Left hindlimb (tissue), 1 donor: ENCODE measurements at regions not wholly inside any gene's neighbourhood (a gene's known extent, or its start where the extent isn't known, plus 50 kb on each side); places are given as distances from the start of the nearest gene placed in this dataset.

Source experiments
- DNase-seq: peaks from one replicate; pipeline ENCODE4 v3.0.0-alpha.2; 2018

DNA sequence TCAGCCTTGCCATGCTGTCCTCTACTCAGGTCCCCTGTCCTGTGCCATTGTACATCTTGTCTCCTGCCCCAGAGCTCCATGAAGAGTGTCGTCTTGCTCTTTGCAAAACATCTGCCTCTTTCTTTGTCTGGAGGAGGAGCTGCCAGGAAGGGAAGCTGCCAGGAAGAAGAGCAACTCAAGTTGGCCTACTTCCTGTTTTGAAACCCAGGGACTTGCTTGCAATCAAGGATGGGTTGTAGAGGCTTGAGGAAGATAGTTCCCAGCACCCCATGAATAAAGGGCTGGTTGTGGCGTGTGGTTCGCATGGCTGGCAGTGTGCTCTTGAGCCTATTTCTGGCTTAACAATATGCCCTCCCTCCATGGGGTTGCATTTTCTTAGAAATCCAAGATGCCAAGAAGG, 53.0 kb upstream of the CPEB4 start:
- no peak for DNase-seq

DNA sequence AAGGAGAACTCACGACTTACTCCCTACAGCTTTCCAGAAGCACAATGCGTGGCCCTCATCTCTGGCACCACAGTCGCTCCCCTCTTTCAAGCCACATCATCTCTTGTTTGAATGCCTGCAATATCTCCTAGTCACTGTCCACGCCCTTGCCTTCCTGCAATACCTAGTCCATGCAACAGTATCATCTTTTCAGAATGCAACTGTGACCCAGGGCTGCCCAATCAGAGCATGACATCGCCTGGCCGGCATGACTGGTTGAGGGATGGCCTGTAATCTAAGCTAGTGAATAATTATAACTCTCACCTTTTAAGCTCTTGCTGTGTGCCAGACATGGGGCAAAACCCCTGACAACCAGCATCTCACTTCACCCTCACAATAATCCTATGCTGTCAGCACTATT, 52.5 kb upstream of the CPEB4 start:
- no peak for DNase-seq

DNA sequence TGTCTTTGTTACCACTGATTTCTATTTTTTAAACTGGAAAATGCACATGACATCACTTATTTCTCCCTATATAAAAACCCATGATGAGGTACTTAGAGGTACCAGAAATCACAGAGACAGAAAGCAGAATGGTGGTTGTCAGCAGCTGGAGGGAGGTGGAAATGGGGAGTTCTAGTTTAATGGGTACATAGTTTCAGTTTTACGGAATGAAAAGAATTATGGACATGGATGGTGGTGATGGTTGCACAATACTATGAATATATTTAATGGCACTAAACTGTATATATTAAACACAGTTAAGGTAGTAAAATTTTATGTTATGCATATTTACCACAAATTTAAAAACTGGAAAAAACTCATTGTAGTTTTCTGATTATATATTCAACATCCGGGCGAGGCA, 50.5 kb upstream of the CPEB4 start:
- no peak for DNase-seq
